DND-41 (cell line): ENCODE measurements at regions not wholly inside any gene's neighbourhood (a gene's known extent, or its start where the extent isn't known, plus 50 kb on each side); places are given as distances from the start of the nearest gene placed in this dataset.

ENCODE experiments used
- ATAC-seq: fragments of 200-7000 bp; cut with Tn5 transposase; 3 replicates; pipeline ENCODE4 v1.9.1; 2021; ENCODE audit warnings: low read depth; ENCODE audit not compliant: insufficient read depth
- DNase-seq: peaks from one replicate; pipeline ENCODE4 v3.0.0-alpha.2; 2020
- H2AFZ ChIP-seq: 2 replicates; pipeline ENCODE4 v1.6.0; 2012; ENCODE audit warnings: low read depth, low read length
- H3K27ac ChIP-seq: 2 replicates; pipeline ENCODE4 v1.5.1; 2012; ENCODE audit warnings: low read length, inconsistent platforms
- H3K27me3 ChIP-seq: fragments of 200-600 bp; sonication (generic); 2 replicates; pipeline ENCODE4 v1.6.0; 2012; ENCODE audit warnings: low read length, mild to moderate bottlenecking, inconsistent platforms; ENCODE audit not compliant: insufficient read depth, poor library complexity
- H3K36me3 ChIP-seq: 2 replicates; pipeline ENCODE4 v1.5.1; 2012; ENCODE audit warnings: low read length, inconsistent platforms; ENCODE audit not compliant: insufficient read depth
- H3K4me1 ChIP-seq: 2 replicates; pipeline ENCODE4 v1.5.1; 2012; ENCODE audit warnings: mild to moderate bottlenecking, low read length; ENCODE audit not compliant: insufficient read depth
- H3K4me2 ChIP-seq: 2 replicates; pipeline ENCODE4 v1.6.0; 2012; ENCODE audit warnings: mild to moderate bottlenecking, moderate library complexity, low read length, inconsistent platforms; ENCODE audit not compliant: insufficient read depth
- H3K4me3 ChIP-seq, 2 experiments: fragments of 200-600 bp in 1 of 2; shearing (Covaris generic) in 1 of 2; 2 replicates each; pipeline ENCODE4 v1.5.1; 2012 to 2016; ENCODE audit warnings: inconsistent platforms in 2 of 2, low read length in 2 of 2, mild to moderate bottlenecking in 2 of 2, low read depth in 1 of 2, moderate library complexity in 1 of 2
- H3K79me2 ChIP-seq: 2 replicates; pipeline ENCODE4 v1.6.0; 2012; ENCODE audit warnings: low read length, inconsistent platforms; ENCODE audit not compliant: insufficient read depth
- H3K9ac ChIP-seq: 2 replicates; pipeline ENCODE4 v1.6.0; 2012; ENCODE audit warnings: low read depth, mild to moderate bottlenecking, inconsistent platforms, low read length, moderate library complexity
- H3K9me3 ChIP-seq: 2 replicates; pipeline ENCODE4 v1.5.1; 2012; ENCODE audit warnings: low read length, moderate library complexity, mild to moderate bottlenecking, inconsistent platforms; ENCODE audit not compliant: insufficient read depth, severe bottlenecking
- H4K20me1 ChIP-seq: 2 replicates; pipeline ENCODE4 v1.6.0; 2012; ENCODE audit warnings: low read length; ENCODE audit not compliant: insufficient read depth
- EZH2 ChIP-seq: IDR thresholded peaks from 3 replicates; pipeline ENCODE4 v1.6.1; 2012; ENCODE audit warnings: borderline replicate concordance, low read depth, mild to moderate bottlenecking, moderate library complexity, low read length, inconsistent platforms; ENCODE audit not compliant: severe bottlenecking
- TF ChIP-seq, protein P1 (sequence below): IDR thresholded peaks from 2 replicates; pipeline ENCODE4 v1.5.1; 2012; ENCODE audit warnings: borderline replicate concordance, low read length, moderate library complexity, mild to moderate bottlenecking; ENCODE audit not compliant: poor library complexity, severe bottlenecking; ENCODE audit errors: extremely low read depth

DNA sequence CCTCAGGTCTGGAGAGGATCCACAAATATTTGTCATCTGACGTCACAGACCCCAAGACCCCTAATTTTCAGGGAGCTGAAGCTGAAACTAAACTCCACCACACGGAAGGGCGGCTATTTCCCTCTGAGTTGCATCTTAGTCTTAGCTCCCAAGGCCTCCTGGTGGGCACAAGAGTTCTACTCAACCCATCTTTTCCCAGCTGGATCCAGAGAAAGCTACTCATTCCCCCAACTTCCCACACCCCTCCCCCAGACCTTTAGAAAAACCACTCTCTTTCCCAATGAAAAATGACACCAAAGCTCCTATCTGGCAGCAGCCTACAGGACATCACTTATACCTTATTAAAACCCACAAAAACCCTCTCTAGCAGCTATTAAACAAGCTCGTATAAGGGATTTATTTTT, 67.1 kb upstream of the SLC1A1 start:
- Histone ChIP-seq H3K79me2 (no peaks in the 10 kb centered on the region), H3K36me3 (no peaks in the 10 kb centered on the region), H2AFZ (no peak overlapping the region), H4K20me1 (no peaks in the 10 kb centered on the region), H3K27ac (no peak overlapping the region), H3K9ac (no peak overlapping the region), H3K9me3 (no peaks in the 10 kb centered on the region), H3K4me3 (no peak overlapping the region), H3K4me2 (no peak overlapping the region), H3K4me1 (no peaks in the 10 kb centered on the region), H3K27me3 (peaks cover 12% of the 10 kb centered on the region)
- TF ChIP-seq, protein P1, sequence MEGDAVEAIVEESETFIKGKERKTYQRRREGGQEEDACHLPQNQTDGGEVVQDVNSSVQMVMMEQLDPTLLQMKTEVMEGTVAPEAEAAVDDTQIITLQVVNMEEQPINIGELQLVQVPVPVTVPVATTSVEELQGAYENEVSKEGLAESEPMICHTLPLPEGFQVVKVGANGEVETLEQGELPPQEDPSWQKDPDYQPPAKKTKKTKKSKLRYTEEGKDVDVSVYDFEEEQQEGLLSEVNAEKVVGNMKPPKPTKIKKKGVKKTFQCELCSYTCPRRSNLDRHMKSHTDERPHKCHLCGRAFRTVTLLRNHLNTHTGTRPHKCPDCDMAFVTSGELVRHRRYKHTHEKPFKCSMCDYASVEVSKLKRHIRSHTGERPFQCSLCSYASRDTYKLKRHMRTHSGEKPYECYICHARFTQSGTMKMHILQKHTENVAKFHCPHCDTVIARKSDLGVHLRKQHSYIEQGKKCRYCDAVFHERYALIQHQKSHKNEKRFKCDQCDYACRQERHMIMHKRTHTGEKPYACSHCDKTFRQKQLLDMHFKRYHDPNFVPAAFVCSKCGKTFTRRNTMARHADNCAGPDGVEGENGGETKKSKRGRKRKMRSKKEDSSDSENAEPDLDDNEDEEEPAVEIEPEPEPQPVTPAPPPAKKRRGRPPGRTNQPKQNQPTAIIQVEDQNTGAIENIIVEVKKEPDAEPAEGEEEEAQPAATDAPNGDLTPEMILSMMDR, result no peak
- no peak for TF ChIP-seq EZH2
- ATAC-seq (no peak), DNase-seq (no peak)

DNA sequence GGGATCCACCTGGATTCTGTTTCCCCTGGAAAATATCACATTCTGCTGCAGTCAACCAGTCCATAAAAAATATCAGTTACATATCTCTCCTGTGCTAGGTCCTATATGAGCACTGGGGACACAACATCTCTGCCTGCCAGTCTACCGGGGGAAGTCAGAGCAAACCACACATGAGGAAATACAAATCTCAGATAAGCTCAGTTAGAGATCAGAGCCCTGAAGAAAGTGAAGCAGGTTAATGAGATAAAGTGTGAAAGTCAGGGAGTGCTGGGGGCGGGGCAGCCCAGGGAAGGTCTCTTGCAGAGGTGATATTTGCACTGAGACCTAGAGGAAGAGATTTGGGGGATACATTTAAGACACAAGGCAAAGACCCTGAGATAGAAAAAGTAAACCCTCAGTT, 67.8 kb upstream of the SLC1A1 start:
- ATAC-seq (no peak), DNase-seq (no peak)
- Histone ChIP-seq H4K20me1 (no peaks in the 10 kb centered on the region), H3K27me3 (peaks cover 12% of the 10 kb centered on the region), H3K4me3 (no peak overlapping the region), H3K4me2 (no peak overlapping the region), H3K79me2 (no peaks in the 10 kb centered on the region), H3K4me1 (no peaks in the 10 kb centered on the region), H3K36me3 (no peaks in the 10 kb centered on the region), H3K27ac (no peak overlapping the region), H3K9ac (no peak overlapping the region), H3K9me3 (no peaks in the 10 kb centered on the region), H2AFZ (no peak overlapping the region)
- TF ChIP-seq EZH2, result no peak
- TF ChIP-seq, protein P1, result no peak

DNA sequence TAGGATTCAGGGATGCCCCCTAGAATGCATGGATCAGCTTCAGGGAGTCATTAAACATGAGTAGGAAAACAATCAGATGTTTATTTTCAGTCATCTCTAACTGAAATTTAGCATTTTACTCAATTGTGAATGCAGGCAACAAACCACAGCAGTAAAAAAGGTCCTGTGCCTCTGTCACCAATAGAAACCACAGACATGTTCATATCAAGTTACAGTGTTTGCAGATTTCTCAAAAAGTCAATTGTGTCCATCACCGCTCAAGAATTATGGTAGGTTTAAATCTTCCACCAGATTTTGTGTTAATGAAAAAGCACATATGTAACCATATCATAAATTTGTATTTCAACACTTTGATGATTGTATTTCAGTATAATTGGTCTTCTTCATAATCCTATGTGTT, 68.4 kb upstream of the SLC1A1 start:
- no peaks in the 10 kb centered on the region for H4K20me1 ChIP-seq
- no peaks in the 10 kb centered on the region for H3K9me3 ChIP-seq
- no peaks in the 10 kb centered on the region for H3K79me2 ChIP-seq
- H3K4me1 ChIP-seq, result no peaks in the 10 kb centered on the region
- no peak overlapping the region for H3K4me2 ChIP-seq
- H3K4me3 ChIP-seq, result no peak overlapping the region
- no peak for ATAC-seq
- TF ChIP-seq, protein P1, result no peak
- no peak for TF ChIP-seq EZH2
- no peaks in the 10 kb centered on the region for H3K36me3 ChIP-seq
- no peak overlapping the region for H3K9ac ChIP-seq
- peaks cover 12% of the 10 kb centered on the region for H3K27me3 ChIP-seq
- DNase-seq, result no peak
- H3K27ac ChIP-seq, result no peak overlapping the region
- H2AFZ ChIP-seq, result no peak overlapping the region

DNA sequence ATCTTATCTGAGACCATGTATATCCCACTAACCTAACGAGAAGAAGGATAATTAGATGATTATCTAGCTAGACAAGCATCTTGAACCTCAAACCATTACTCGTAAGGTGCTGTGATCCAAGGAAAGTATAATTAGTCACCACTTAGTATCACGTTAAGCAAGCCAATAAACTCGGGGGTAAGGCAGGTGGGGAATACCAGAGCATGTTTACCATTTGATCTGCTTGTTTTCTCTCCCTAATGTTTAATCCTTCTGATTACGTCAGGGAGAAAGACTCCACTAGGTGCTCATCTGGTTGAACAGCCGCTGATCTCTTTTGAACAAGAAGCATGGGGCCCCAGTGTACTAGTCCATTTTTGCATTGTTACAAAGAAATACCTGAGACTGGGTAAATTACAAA, 69.9 kb upstream of the SLC1A1 start:
- TF ChIP-seq, protein P1, result no peak
- TF ChIP-seq EZH2, result no peak
- Histone ChIP-seq H3K79me2 (no peaks in the 10 kb centered on the region), H3K36me3 (no peaks in the 10 kb centered on the region), H3K9me3 (no peaks in the 10 kb centered on the region), H2AFZ (no peak overlapping the region), H3K9ac (no peak overlapping the region), H3K4me1 (no peaks in the 10 kb centered on the region), H3K27ac (no peak overlapping the region), H3K4me2 (no peak overlapping the region), H3K4me3 (no peak overlapping the region), H3K27me3 (peaks cover 11% of the 10 kb centered on the region), H4K20me1 (no peaks in the 10 kb centered on the region)
- ATAC-seq, result no peak
- no peak for DNase-seq
